Keratinocyte (primary cell): ENCODE measurements at regions not wholly inside any gene's neighbourhood (a gene's known extent, or its start where the extent isn't known, plus 50 kb on each side); places are given as distances from the start of the nearest gene placed in this dataset.
"Not testable (repeated sequence)": the region's sequence is repeated elsewhere in the genome, so short reads cannot be mapped to it uniquely, and the experiment has no call there.

Experiments
- DNase-seq: peaks from one replicate; pipeline ENCODE4 v3.0.0-alpha.2; 2011; ENCODE audit warnings: low read depth, missing footprints, low spot score
- FAIRE-seq: peaks from 2 replicates; lab custom pipeline; 2011; peaks lifted over from hg19 to GRCh38; lab: Jason Lieb, UNC
- H2AFZ ChIP-seq: 2 replicates; pipeline ENCODE4 v1.6.0; 2012; ENCODE audit warnings: low read length, control low read depth, inconsistent platforms; ENCODE audit not compliant: control insufficient read depth
- H3K27ac ChIP-seq: 2 replicates; pipeline ENCODE4 v1.5.1; 2011; ENCODE audit warnings: low read length; ENCODE audit not compliant: control insufficient read depth, insufficient read depth
- H3K27me3 ChIP-seq: 3 replicates; pipeline ENCODE4 v1.6.0; 2011; ENCODE audit warnings: low read length; ENCODE audit not compliant: control insufficient read depth, insufficient read depth; ENCODE audit errors: extremely low read depth
- H3K36me3 ChIP-seq, 2 experiments: 2 replicates in 1 of 2; 3 replicates in 1 of 2; pipeline ENCODE4 v1.5.1; 2011; ENCODE audit warnings: low read length in 2 of 2, mild to moderate bottlenecking in 1 of 2; ENCODE audit not compliant: control insufficient read depth in 2 of 2, insufficient read depth in 2 of 2; ENCODE audit errors: extremely low read depth in 1 of 2
- H3K4me1 ChIP-seq: 3 replicates; pipeline ENCODE4 v1.5.1; 2011; ENCODE audit warnings: low read length; ENCODE audit not compliant: control insufficient read depth, insufficient read depth; ENCODE audit errors: extremely low read depth
- H3K4me2 ChIP-seq: 3 replicates; pipeline ENCODE4 v1.6.0; 2011; ENCODE audit warnings: low read depth, low read length; ENCODE audit not compliant: control insufficient read depth, insufficient read depth; ENCODE audit errors: extremely low read depth
- H3K4me3 ChIP-seq, 3 experiments: fragments of 200-600 bp in 1 of 3; sonication (generic) in 1 of 3; 2 replicates in 2 of 3; 3 replicates in 1 of 3; pipeline ENCODE4 v1.5.1; 2011 to 2016; ENCODE audit warnings: low read length in 3 of 3, mild to moderate bottlenecking in 3 of 3, control low read depth in 2 of 3, inconsistent platforms in 1 of 3, low read depth in 1 of 3, mixed read lengths in 1 of 3, mixed run types in 1 of 3, moderate library complexity in 1 of 3; ENCODE audit not compliant: control insufficient read depth in 2 of 3, insufficient read depth in 2 of 3; ENCODE audit errors: extremely low read depth in 1 of 3
- H3K79me2 ChIP-seq: 2 replicates; pipeline ENCODE4 v1.6.0; 2012; ENCODE audit warnings: low read length; ENCODE audit not compliant: control insufficient read depth, insufficient read depth
- H3K9ac ChIP-seq: 3 replicates; pipeline ENCODE4 v1.6.0; 2011; ENCODE audit warnings: low read length; ENCODE audit not compliant: control insufficient read depth, insufficient read depth; ENCODE audit errors: extremely low read depth
- H3K9me1 ChIP-seq: 3 replicates; pipeline ENCODE4 v1.6.0; 2011; ENCODE audit warnings: low read length; ENCODE audit not compliant: control insufficient read depth, insufficient read depth; ENCODE audit errors: extremely low read depth
- H3K9me3 ChIP-seq: 2 replicates; pipeline ENCODE4 v1.5.1; 2012; ENCODE audit warnings: low read depth, low read length; ENCODE audit not compliant: control insufficient read depth
- H4K20me1 ChIP-seq: 3 replicates; pipeline ENCODE4 v1.6.0; 2011; ENCODE audit warnings: low read length; ENCODE audit not compliant: control insufficient read depth, insufficient read depth; ENCODE audit errors: extremely low read depth
- EZH2 ChIP-seq: IDR thresholded peaks from one replicate; pipeline ENCODE4 v1.6.1; 2012; ENCODE audit warnings: inconsistent platforms, mild to moderate bottlenecking, low read length, moderate library complexity
- dilution Hi-C: fragments of 300-500 bp; cut with MboI; formaldehyde crosslinking; loops from one replicate; pipeline ENCODE4 v1.7.0; 2020; ENCODE audit warnings: low sequenced_read_pairs; ENCODE audit not compliant: extremely low pct_ligation_motif_present
- TF ChIP-seq, protein P1 (sequence below), 3 experiments: IDR thresholded peaks in 1 of 3; conservative IDR thresholded peaks in 1 of 3; optimal IDR thresholded peaks in 1 of 3; 2 replicates in 2 of 3; 3 replicates in 1 of 3; pipeline versions ENCODE3 to v1.5.1; 2011; ENCODE audit warnings: low read length in 3 of 3, mild to moderate bottlenecking in 3 of 3, moderate library complexity in 2 of 3, control low read depth in 1 of 3, inconsistent platforms in 1 of 3; ENCODE audit not compliant: insufficient read depth in 2 of 3; ENCODE audit errors: extremely low read depth in 1 of 3

GRCh38 chr10:45545150-45545549 lies 127.4 kb downstream of the ZFAND4 start:
- H3K27ac ChIP-seq: no peak overlapping the region
- no peak overlapping the region for H2AFZ ChIP-seq
- no peak overlapping the region for H3K4me2 ChIP-seq
- no peak overlapping the region for H3K9ac ChIP-seq
- no peak for FAIRE-seq
- dilution Hi-C loops: no loop called here
- no peaks in the 10 kb centered on the region for H3K9me3 ChIP-seq
- no peaks in the 10 kb centered on the region for H3K79me2 ChIP-seq
- no peaks in the 10 kb centered on the region for H3K36me3 ChIP-seq
- H3K4me1 ChIP-seq: no peaks in the 10 kb centered on the region
- no peaks in the 10 kb centered on the region for H3K9me1 ChIP-seq
- no peaks in the 10 kb centered on the region for H3K27me3 ChIP-seq
- H3K4me3 ChIP-seq: no peak overlapping the region
- DNase-seq: no peak
- TF ChIP-seq EZH2: no peak
- TF ChIP-seq, protein P1, sequence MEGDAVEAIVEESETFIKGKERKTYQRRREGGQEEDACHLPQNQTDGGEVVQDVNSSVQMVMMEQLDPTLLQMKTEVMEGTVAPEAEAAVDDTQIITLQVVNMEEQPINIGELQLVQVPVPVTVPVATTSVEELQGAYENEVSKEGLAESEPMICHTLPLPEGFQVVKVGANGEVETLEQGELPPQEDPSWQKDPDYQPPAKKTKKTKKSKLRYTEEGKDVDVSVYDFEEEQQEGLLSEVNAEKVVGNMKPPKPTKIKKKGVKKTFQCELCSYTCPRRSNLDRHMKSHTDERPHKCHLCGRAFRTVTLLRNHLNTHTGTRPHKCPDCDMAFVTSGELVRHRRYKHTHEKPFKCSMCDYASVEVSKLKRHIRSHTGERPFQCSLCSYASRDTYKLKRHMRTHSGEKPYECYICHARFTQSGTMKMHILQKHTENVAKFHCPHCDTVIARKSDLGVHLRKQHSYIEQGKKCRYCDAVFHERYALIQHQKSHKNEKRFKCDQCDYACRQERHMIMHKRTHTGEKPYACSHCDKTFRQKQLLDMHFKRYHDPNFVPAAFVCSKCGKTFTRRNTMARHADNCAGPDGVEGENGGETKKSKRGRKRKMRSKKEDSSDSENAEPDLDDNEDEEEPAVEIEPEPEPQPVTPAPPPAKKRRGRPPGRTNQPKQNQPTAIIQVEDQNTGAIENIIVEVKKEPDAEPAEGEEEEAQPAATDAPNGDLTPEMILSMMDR (optimal IDR thresholded peaks at IDR 0.05 in 1 of 3, IDR thresholded peaks at IDR 0.05 in 1 of 3, conservative IDR thresholded peaks at IDR 0.05 in 1 of 3; ENCODE audit: extremely low read depth in 1 of 3, insufficient read depth in 2 of 3, low read length in 3 of 3): no peak
- H4K20me1 ChIP-seq: no peaks in the 10 kb centered on the region

GRCh38 chr10:45544191-45544590 lies 128.4 kb downstream of the ZFAND4 start:
- Histone ChIP-seq H3K27ac (no peak overlapping the region), H2AFZ (no peak overlapping the region), H3K9me1 (no peaks in the 10 kb centered on the region), H3K36me3 (no peaks in the 10 kb centered on the region), H3K9ac (no peak overlapping the region), H3K4me1 (no peaks in the 10 kb centered on the region), H3K9me3 (no peaks in the 10 kb centered on the region), H3K4me2 (no peak overlapping the region), H3K4me3 (no peak overlapping the region), H4K20me1 (no peaks in the 10 kb centered on the region), H3K79me2 (no peaks in the 10 kb centered on the region), H3K27me3 (no peaks in the 10 kb centered on the region)
- FAIRE-seq (no peak), DNase-seq (no peak)
- dilution Hi-C loops: no loop called here
- TF ChIP-seq EZH2: no peak
- TF ChIP-seq, protein P1 (optimal IDR thresholded peaks at IDR 0.05 in 1 of 3, IDR thresholded peaks at IDR 0.05 in 1 of 3, conservative IDR thresholded peaks at IDR 0.05 in 1 of 3; ENCODE audit: extremely low read depth in 1 of 3, insufficient read depth in 2 of 3, low read length in 3 of 3): no peak

GRCh38 chr10:45541032-45541431 lies 131.5 kb downstream of the ZFAND4 start:
- H3K9ac ChIP-seq, H3K79me2 ChIP-seq, H3K36me3 ChIP-seq, H3K9me3 ChIP-seq, FAIRE-seq, H3K4me1 ChIP-seq, H2AFZ ChIP-seq, H3K4me2 ChIP-seq, H3K4me3 ChIP-seq, H3K27me3 ChIP-seq, dilution Hi-C loops, H4K20me1 ChIP-seq, H3K27ac ChIP-seq, DNase-seq, H3K9me1 ChIP-seq: not testable (repeated sequence)

DNA sequence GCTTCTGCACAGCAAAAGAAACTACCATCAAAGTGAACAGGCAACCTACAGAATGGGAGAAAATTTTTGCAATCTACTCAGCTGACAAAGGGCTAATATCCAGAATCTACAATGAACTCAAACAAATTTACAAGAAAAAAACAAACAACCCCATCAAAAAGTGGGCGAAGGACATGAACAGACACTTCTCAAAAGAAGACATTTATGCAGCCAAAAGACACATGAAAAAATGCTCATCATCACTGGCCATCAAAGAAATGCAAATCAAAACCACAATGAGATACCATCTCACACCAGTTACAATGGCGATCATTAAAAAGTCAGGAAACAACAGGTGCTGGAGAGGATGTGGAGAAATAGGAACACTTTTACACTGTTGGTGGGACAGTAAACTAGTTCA lies 132.0 kb downstream of the ZFAND4 start:
- H3K4me2 ChIP-seq, H3K79me2 ChIP-seq, FAIRE-seq, H3K9ac ChIP-seq, H3K36me3 ChIP-seq, H3K9me1 ChIP-seq, dilution Hi-C loops, H4K20me1 ChIP-seq, H2AFZ ChIP-seq, DNase-seq, H3K9me3 ChIP-seq, H3K4me1 ChIP-seq, H3K4me3 ChIP-seq, H3K27ac ChIP-seq, H3K27me3 ChIP-seq: not testable (repeated sequence)
